IMR-90 (cell line): ENCODE measurements at regions not wholly inside any gene's neighbourhood (a gene's known extent, or its start where the extent isn't known, plus 50 kb on each side); places are given as distances from the start of the nearest gene placed in this dataset.

Experiments used
- ATAC-seq: fragments of 200-7000 bp; cut with Tn5 transposase; 2 replicates; pipeline ENCODE4 v1.9.1; 2020; ENCODE audit warnings: low read depth, mild to moderate bottlenecking, moderate library complexity
- BruUV-seq: library from RNA; stranded (reverse); fragments of 400-500 nt; replicated peaks from 2 replicates; lab custom pipeline; 2021; lab: Mats Ljungman, UMichigan
- CTCF ChIA-PET: fragments of 300-600 bp; formaldehyde crosslinking; extraction: SDS; loops from one replicate; lab custom pipeline; 2021; ENCODE audit warnings: antibody characterized with exemption; lab: Yijun Ruan, JAX
- POLR2A ChIA-PET: fragments of 300-600 bp; sonication (Branson Sonifier 250); formaldehyde crosslinking; loops from one replicate; lab custom pipeline; 2022; ENCODE audit warnings: antibody characterized with exemption; ENCODE audit not compliant: unreplicated experiment; lab: Charles Lee
- DNase-seq: peaks from one replicate; pipeline ENCODE4 v3.0.0; 2013
- H2AFZ ChIP-seq: replicated peaks from 2 replicates; pipeline ENCODE3; 2013; ENCODE audit warnings: low read length, mild to moderate bottlenecking; ENCODE audit not compliant: poor library complexity
- H2AK5ac ChIP-seq: 2 replicates; pipeline ENCODE4 v1.6.1; 2013; ENCODE audit warnings: low read depth, low read length, inconsistent platforms
- H2AK9ac ChIP-seq: replicated peaks from 2 replicates; pipeline ENCODE3; 2013; ENCODE audit warnings: mild to moderate bottlenecking, low read depth, low read length, moderate library complexity; ENCODE audit not compliant: poor library complexity
- H2BK120ac ChIP-seq: 2 replicates; pipeline ENCODE4 v1.6.1; 2013; ENCODE audit warnings: low read depth, low read length, inconsistent platforms
- H2BK15ac ChIP-seq: 3 replicates; pipeline ENCODE4 v1.6.1; 2013; ENCODE audit warnings: low read depth, low read length, inconsistent platforms
- H2BK20ac ChIP-seq: 2 replicates; pipeline ENCODE4 v1.6.1; 2013; ENCODE audit warnings: low read depth, mild to moderate bottlenecking, inconsistent platforms, low read length, moderate library complexity
- H2BK5ac ChIP-seq: 2 replicates; pipeline ENCODE4 v1.6.1; 2013; ENCODE audit warnings: mild to moderate bottlenecking, low read depth, low read length, inconsistent platforms; ENCODE audit not compliant: poor library complexity, severe bottlenecking
- H3K14ac ChIP-seq: replicated peaks from 2 replicates; pipeline ENCODE4 v1.6.1; 2013; ENCODE audit warnings: low read depth, low read length, inconsistent platforms
- H3K18ac ChIP-seq: 2 replicates; pipeline ENCODE4 v1.6.1; 2013; ENCODE audit warnings: low read depth, low read length, control low read depth
- H3K23ac ChIP-seq: 2 replicates; pipeline ENCODE4 v1.6.1; 2013; ENCODE audit warnings: low read depth, low read length, inconsistent platforms
- H3K27ac ChIP-seq: 2 replicates; pipeline ENCODE4 v1.5.1; 2013; ENCODE audit warnings: mild to moderate bottlenecking, control low read depth, low read length; ENCODE audit not compliant: insufficient read depth
- H3K27me3 ChIP-seq: 2 replicates; pipeline ENCODE4 v1.6.1; 2013; ENCODE audit warnings: low read length; ENCODE audit not compliant: control insufficient read depth, insufficient read depth
- H3K36me3 ChIP-seq: 2 replicates; pipeline ENCODE4 v1.6.1; 2013; ENCODE audit warnings: low read length, mixed read lengths; ENCODE audit not compliant: control insufficient read depth, insufficient read depth
- H3K4ac ChIP-seq: 2 replicates; pipeline ENCODE4 v1.6.1; 2013; ENCODE audit warnings: low read depth, low read length, inconsistent platforms
- H3K4me1 ChIP-seq: 2 replicates; pipeline ENCODE4 v1.6.1; 2013; ENCODE audit warnings: low read length, mixed read lengths; ENCODE audit not compliant: control insufficient read depth, insufficient read depth
- H3K4me2 ChIP-seq: 2 replicates; pipeline ENCODE4 v1.6.1; 2013; ENCODE audit warnings: low read depth, mild to moderate bottlenecking, control low read depth, low read length, moderate library complexity
- H3K4me3 ChIP-seq: 2 replicates; pipeline ENCODE4 v1.5.1; 2013; ENCODE audit warnings: low read depth, mild to moderate bottlenecking, control low read depth, low read length, moderate library complexity; ENCODE audit not compliant: insufficient read depth
- H3K56ac ChIP-seq: 2 replicates; pipeline ENCODE4 v1.6.1; 2013; ENCODE audit warnings: low read length, inconsistent platforms; ENCODE audit not compliant: insufficient read depth; ENCODE audit errors: extremely low read depth
- H3K79me1 ChIP-seq, 2 experiments: 2 replicates each; pipeline ENCODE4 v1.6.1; 2013; ENCODE audit warnings: low read length in 2 of 2, inconsistent platforms in 1 of 2, low read depth in 1 of 2
- H3K9ac ChIP-seq: 2 replicates; pipeline ENCODE4 v1.6.1; 2013; ENCODE audit warnings: low read depth, low read length, control low read depth
- H3K9me1 ChIP-seq: 2 replicates; pipeline ENCODE4 v1.6.1; 2013; ENCODE audit warnings: low read length, inconsistent platforms; ENCODE audit not compliant: insufficient read depth
- H3K9me3 ChIP-seq: 2 replicates; pipeline ENCODE4 v1.6.1; 2013; ENCODE audit warnings: low read length; ENCODE audit not compliant: control insufficient read depth, insufficient read depth
- H4K20me1 ChIP-seq: 2 replicates; pipeline ENCODE4 v1.6.1; 2013; ENCODE audit warnings: low read length, inconsistent platforms; ENCODE audit not compliant: insufficient read depth
- H4K5ac ChIP-seq: 2 replicates; pipeline ENCODE4 v1.6.1; 2013; ENCODE audit warnings: mild to moderate bottlenecking, low read depth, low read length, control low read depth
- H4K8ac ChIP-seq, 2 experiments: 2 replicates each; pipeline ENCODE4 v1.6.1; 2013; ENCODE audit warnings: low read depth in 2 of 2, low read length in 2 of 2, control low read depth in 1 of 2, inconsistent platforms in 1 of 2
- H4K91ac ChIP-seq: 2 replicates; pipeline ENCODE4 v1.6.1; 2013; ENCODE audit warnings: low read depth, low read length, inconsistent platforms; ENCODE audit not compliant: insufficient read depth
- CEBPB ChIP-seq: IDR thresholded peaks from 2 replicates; pipeline ENCODE4 v1.6.1; 2012; ENCODE audit warnings: low read depth, low read length, improper control_type of control experiment
- FOS ChIP-seq: fragments of 150-350 bp; IDR thresholded peaks from 2 replicates; pipeline ENCODE4 v1.6.1; 2016; ENCODE audit warnings: low read depth, low read length
- MAFK ChIP-seq: IDR thresholded peaks from 2 replicates; pipeline ENCODE4 v1.6.1; 2012; ENCODE audit warnings: low read depth, low read length, improper control_type of control experiment
- MXI1 ChIP-seq: IDR thresholded peaks from 2 replicates; pipeline ENCODE4 v1.6.1; 2012; ENCODE audit warnings: low read depth, mild to moderate bottlenecking, low read length, moderate library complexity, borderline replicate concordance
- RAD21 ChIP-seq: IDR thresholded peaks from 2 replicates; pipeline ENCODE4 v1.6.1; 2012; ENCODE audit warnings: low read length, improper control_type of control experiment
- RCOR1 ChIP-seq: IDR thresholded peaks from 2 replicates; pipeline ENCODE4 v1.6.1; 2012; ENCODE audit warnings: mild to moderate bottlenecking, low read length, improper control_type of control experiment; ENCODE audit not compliant: insufficient replicate concordance
- WGBS, 2 experiments: methylation state at CpG; one replicate each; pipeline versions ENCODE4 v1.1.5 to v1.1.7; 2013; ENCODE audit warnings: missing lambda C conversion rate in 2 of 2; ENCODE audit not compliant: insufficient read length in 1 of 2; ENCODE audit errors: extremely low coverage in 2 of 2; 5-methylcytosine and 5-hydroxymethylcytosine counted together
- dilution Hi-C: fragments of 300-500 bp; cut with HindIII; formaldehyde crosslinking; loops from one replicate; pipeline ENCODE4 v1.14.3; 2018; ENCODE audit warnings: low sequenced_read_pairs; ENCODE audit not compliant: unreplicated experiment
- in situ Hi-C: fragments of 300-500 bp; cut with MboI; formaldehyde crosslinking; loops from 3 replicates; pipeline ENCODE4 v1.14.3; 2019; ENCODE audit warnings: low sequenced_read_pairs, inconsistent platforms, mixed read lengths
- intact Hi-C: fragments of 100-400 bp; cut with micrococcal nuclease; formaldehyde crosslinking; loops from 2 replicates; pipeline ENCODE4 v1.10.0; 2022

DNA sequence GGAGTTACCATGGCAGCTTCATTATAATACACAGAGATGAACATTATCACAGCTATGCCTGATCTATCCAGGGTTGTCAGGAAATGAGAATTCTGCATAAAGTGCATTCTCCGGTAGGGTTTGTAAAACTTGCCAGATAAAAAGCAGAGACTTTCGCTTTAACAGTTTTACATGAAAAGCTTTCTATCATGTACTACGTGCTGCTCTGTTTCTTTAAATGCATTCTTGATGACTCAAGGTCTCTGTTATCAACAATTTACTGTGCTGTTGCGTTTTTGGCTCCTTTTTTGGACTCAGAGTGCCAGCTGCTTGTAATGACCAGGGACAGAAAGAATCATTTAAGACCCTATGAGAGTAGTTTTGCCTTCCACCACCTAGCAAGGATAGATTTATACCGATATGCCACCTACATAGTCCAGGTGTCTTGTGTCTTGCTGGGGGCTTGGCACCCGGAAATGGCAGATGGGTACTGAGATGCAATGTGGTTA is 371.2 kb downstream of the BTG1 start:
- Histone ChIP-seq H3K9me3 (no peaks in the 10 kb centered on the region), H4K20me1 (no peaks in the 10 kb centered on the region), H3K27me3 (no peaks in the 10 kb centered on the region), H2BK20ac (peak overlapping the region; percentile 98), H3K56ac (peak overlapping the region; percentile 95), H2BK5ac (peak overlapping the region; percentile 96), H3K4ac (peak overlapping the region; percentile 97), H2AK9ac (peak overlapping the region; percentile 68), H2AFZ (peak overlapping the region; percentile 87), H4K91ac (peak overlapping the region; percentile 93), H3K9me1 (peaks cover 2% of the 10 kb centered on the region; the same call in 1 of the 2 replicates), H3K18ac (peak overlapping the region; percentile 97), H3K9ac (peak overlapping the region; percentile 77), H3K79me1 (no peaks in the 10 kb centered on the region), H3K4me1 (peaks cover 9% of the 10 kb centered on the region), H3K14ac (peak overlapping the region; percentile 97), H4K8ac (peak overlapping the region; percentile 91), H2BK120ac (peak overlapping the region; percentile 99), H2AK5ac (peak overlapping the region; percentile 84), H3K4me2 (peak overlapping the region; percentile 88), H3K36me3 (no peaks in the 10 kb centered on the region), H3K27ac (peak overlapping the region; percentile 99), H4K5ac (peak overlapping the region; percentile 82), H2BK15ac (peak overlapping the region; percentile 94), H3K4me3 (peak overlapping the region; percentile 39), H3K23ac (peak overlapping the region; percentile 100)
- ATAC-seq (peak; percentile 83), DNase-seq (peak; percentile 82)
- in situ Hi-C loops (no loop called here), dilution Hi-C loops (no loop called here), intact Hi-C loops (loop anchor here (1.0 to 10.0 kb wide), 2 partner anchors 370 to 390 kb away; no protein-coding TSS in a partner anchor)
- POLR2A ChIA-PET = no interaction called here
- CTCF ChIA-PET = interaction anchor here (0.7 to 1.0 kb wide), 3 partner anchors 9 to 597 kb away, joined by 3 read pairs; no protein-coding TSS in a partner anchor
- no TSS peak for BruUV-seq
- peak; percentile 41; the same call in 1 of the 2 replicates for TF ChIP-seq CEBPB
- no peak for TF ChIP-seq MXI1
- TF ChIP-seq FOS = peak; percentile 58; the same call in 1 of the 2 replicates
- peak; percentile 9; the same call in 1 of the 2 replicates for TF ChIP-seq MAFK
- no peak for TF ChIP-seq RCOR1
- no peak for TF ChIP-seq RAD21
- 0% methylated on average over 2 of the region's 6 CpGs; no CpG with 5 or more reads in 1 of the 2 experiments for WGBS, 2 experiments
